Ishikawa (cell line): ENCODE measurements at regions not wholly inside any gene's neighbourhood (a gene's known extent, or its start where the extent isn't known, plus 50 kb on each side); places are given as distances from the start of the nearest gene placed in this dataset.

Experiments
- EGR1 ChIP-seq: IDR thresholded peaks from 2 replicates; pipeline ENCODE4 v1.6.1; 2012
- EP300 ChIP-seq: IDR thresholded peaks from 2 replicates; pipeline ENCODE4 v1.6.1; 2012; ENCODE audit warnings: borderline replicate concordance
- MAX ChIP-seq: IDR thresholded peaks from 2 replicates; pipeline ENCODE4 v1.6.1; 2012
- NFIC ChIP-seq: IDR thresholded peaks from 2 replicates; pipeline ENCODE4 v1.6.1; 2012
- REST ChIP-seq: IDR thresholded peaks from 2 replicates; pipeline ENCODE4 v1.6.1; 2012; ENCODE audit warnings: low read depth, mild to moderate bottlenecking
- TAF1 ChIP-seq: IDR thresholded peaks from 2 replicates; pipeline ENCODE4 v1.6.1; 2012; ENCODE audit warnings: low read depth, mild to moderate bottlenecking
- TCF12 ChIP-seq: IDR thresholded peaks from 2 replicates; pipeline ENCODE4 v1.6.1; 2012; ENCODE audit warnings: low read depth
- TEAD4 ChIP-seq: IDR thresholded peaks from 2 replicates; pipeline ENCODE4 v1.6.1; 2012
- USF1 ChIP-seq: IDR thresholded peaks from 2 replicates; pipeline ENCODE4 v1.6.1; 2012
- YY1 ChIP-seq: IDR thresholded peaks from 2 replicates; pipeline ENCODE4 v1.6.1; 2012; ENCODE audit warnings: low read depth
- ZBTB7A ChIP-seq: IDR thresholded peaks from 2 replicates; pipeline ENCODE4 v1.6.1; 2012; ENCODE audit warnings: low read depth

GRCh38 chr12:84745127-84745526, 167.5 kb downstream of the SLC6A15 start:
- TF ChIP-seq YY1 (no peak), NFIC (no peak), TEAD4 (no peak), MAX (no peak), USF1 (no peak), TAF1 (no peak), EP300 (no peak), REST (no peak), ZBTB7A (no peak), TCF12 (no peak), EGR1 (no peak)
